HepG2 (cell line): ENCODE measurements at regions not wholly inside any gene's neighbourhood (a gene's known extent, or its start where the extent isn't known, plus 50 kb on each side); places are given as distances from the start of the nearest gene placed in this dataset.

Experiments used
- CBFB ChIP-seq: sonication (generic); formaldehyde crosslinking; IDR thresholded peaks from 2 replicates; pipeline ENCODE4 v1.4.0; 2020; ENCODE audit warnings: missing genetic modification reagents
- CBX2 ChIP-seq, 2 experiments: fragments of 200-600 bp in 1 of 2; sonication (generic); formaldehyde crosslinking in 1 of 2; IDR thresholded peaks; 2 replicates each; pipeline versions ENCODE4 v1.7.0 to v1.8.1; 2018 to 2022; ENCODE audit warnings: low read depth in 2 of 2, low read length in 1 of 2, mild to moderate bottlenecking in 1 of 2, missing genetic modification reagents in 1 of 2
- FOXO4 ChIP-seq: sonication (generic); formaldehyde crosslinking; conservative IDR thresholded peaks from 2 replicates; pipeline ENCODE4 v1.8.1; 2023; ENCODE audit warnings: missing genetic modification reagents
- FUBP1 ChIP-seq: sonication (generic); formaldehyde crosslinking; IDR thresholded peaks from 2 replicates; pipeline ENCODE4 v1.5.1; 2020; ENCODE audit warnings: missing genetic modification reagents, mild to moderate bottlenecking, borderline replicate concordance
- IRF9 ChIP-seq: sonication (generic); formaldehyde crosslinking; IDR thresholded peaks from 2 replicates; pipeline ENCODE4 v1.8.0; 2022; ENCODE audit warnings: missing genetic modification reagents, mild to moderate bottlenecking, borderline replicate concordance
- KDM6A ChIP-seq: IDR thresholded peaks from 2 replicates; pipeline ENCODE4 v1.6.1; 2016; ENCODE audit warnings: low read depth
- MTA3 ChIP-seq: sonication (generic); formaldehyde crosslinking; IDR thresholded peaks from 2 replicates; pipeline ENCODE4 v1.4.0; 2020; ENCODE audit warnings: missing genetic modification reagents
- NR1H2 ChIP-seq: sonication (generic); formaldehyde crosslinking; IDR thresholded peaks from 2 replicates; pipeline ENCODE4 v1.8.1; 2022; ENCODE audit warnings: low read depth, missing genetic modification reagents, borderline replicate concordance
- PTBP1 ChIP-seq: fragments of 200-400 bp; formaldehyde crosslinking; IDR thresholded peaks from 2 replicates; pipeline ENCODE4 v1.6.1; 2018; ENCODE audit warnings: low read length, low read depth; ENCODE audit not compliant: poor library complexity, severe bottlenecking
- SNAI1 ChIP-seq: sonication (generic); formaldehyde crosslinking; IDR thresholded peaks from 2 replicates; pipeline ENCODE4 v1.5.0; 2020; ENCODE audit warnings: mild to moderate bottlenecking, missing genetic modification reagents, borderline replicate concordance
- TBL1XR1 ChIP-seq: fragments of 150-350 bp; IDR thresholded peaks from 2 replicates; pipeline ENCODE4 v1.6.1; 2014; ENCODE audit warnings: borderline replicate concordance, low read length; ENCODE audit not compliant: partially characterized antibody
- ZBTB7B ChIP-seq: sonication (generic); formaldehyde crosslinking; IDR thresholded peaks from 2 replicates; pipeline ENCODE4 v1.4.0; 2020; ENCODE audit warnings: missing genetic modification reagents
- ZKSCAN8 ChIP-seq: IDR thresholded peaks from 2 replicates; pipeline ENCODE4 v1.6.1; 2016; ENCODE audit warnings: borderline replicate concordance, missing genetic modification reagents, missing compliant biosample characterization
- ZNF10 ChIP-seq: sonication (generic); formaldehyde crosslinking; IDR thresholded peaks from 2 replicates; pipeline ENCODE4 v1.4.0; 2020; ENCODE audit warnings: mild to moderate bottlenecking, low read depth, missing genetic modification reagents, borderline replicate concordance
- ZNF160 ChIP-seq: sonication (generic); formaldehyde crosslinking; IDR thresholded peaks from 2 replicates; pipeline ENCODE4 v1.8.0; 2022; ENCODE audit warnings: mild to moderate bottlenecking, inconsistent platforms, missing genetic modification reagents
- ZNF280D ChIP-seq: sonication (generic); formaldehyde crosslinking; IDR thresholded peaks from 2 replicates; pipeline ENCODE4 v1.5.1; 2020; ENCODE audit warnings: mild to moderate bottlenecking, missing genetic modification reagents
- ZNF484 ChIP-seq: sonication (generic); formaldehyde crosslinking; IDR thresholded peaks from 2 replicates; pipeline ENCODE4 v1.5.1; 2020; ENCODE audit warnings: mild to moderate bottlenecking, low read depth, missing genetic modification reagents, borderline replicate concordance
- ZNF510 ChIP-seq: sonication (generic); formaldehyde crosslinking; IDR thresholded peaks from 2 replicates; pipeline ENCODE4 v1.4.0; 2020; ENCODE audit warnings: low read depth, mild to moderate bottlenecking, missing genetic modification reagents
- ZNF546 ChIP-seq: sonication (generic); formaldehyde crosslinking; conservative IDR thresholded peaks from 2 replicates; pipeline ENCODE4 v1.8.1; 2023; ENCODE audit warnings: mild to moderate bottlenecking, missing genetic modification reagents
- ZNF788 ChIP-seq: sonication (generic); formaldehyde crosslinking; IDR thresholded peaks from 2 replicates; pipeline ENCODE4 v1.5.0; 2020; ENCODE audit warnings: mild to moderate bottlenecking, missing genetic modification reagents, borderline replicate concordance

GRCh38 chr9:105064248-105065097, 136.5 kb upstream of the ABCA1 start (continued):
- no peak for TF ChIP-seq FOXO4 (CRISPR knock-in tag)
- no peak for TF ChIP-seq PTBP1
- TF ChIP-seq ZBTB7B (CRISPR knock-in tag) = no peak; the same call in none of the 2 replicates
- TF ChIP-seq ZNF788 (CRISPR knock-in tag) = 0 out of 2 replicates have a peak, but pooled peaks have one; percentile 42
- TF ChIP-seq ZNF280D (CRISPR knock-in tag) = peak; percentile 49; the same call in 1 of the 2 replicates
- TF ChIP-seq SNAI1 (CRISPR knock-in tag) = no peak
- TF ChIP-seq ZNF10 = no peak
- no peak for TF ChIP-seq FUBP1 (CRISPR knock-in tag)
- no peak for TF ChIP-seq IRF9 (CRISPR knock-in tag)
- TF ChIP-seq CBX2 (IDR thresholded peaks at IDR 0.05; ENCODE audit: low read depth, low read length) = no peak
- TF ChIP-seq CBX2 (CRISPR knock-in tag; IDR thresholded peaks at IDR 0.05; ENCODE audit: low read depth) = no peak
- TF ChIP-seq ZNF546 (CRISPR knock-in tag) = no peak
- TF ChIP-seq ZNF510 (CRISPR knock-in tag) = no peak
- TF ChIP-seq NR1H2 (CRISPR knock-in tag) = 0 out of 2 replicates have a peak, but pooled peaks have one; percentile 66
- peak; percentile 35 for TF ChIP-seq TBL1XR1
- TF ChIP-seq MTA3 (CRISPR knock-in tag) = no peak
- TF ChIP-seq ZKSCAN8 = peak; percentile 38; the same call in 1 of the 2 replicates
- 0 out of 2 replicates have a peak, but pooled peaks have one; percentile 39 for TF ChIP-seq CBFB (CRISPR knock-in tag)
- TF ChIP-seq ZNF160 (CRISPR knock-in tag) = no peak
- peak; percentile 31; the same call in 1 of the 2 replicates for TF ChIP-seq KDM6A (CRISPR knock-in tag)
- no peak for TF ChIP-seq ZNF484 (CRISPR knock-in tag)
